Midbrain (tissue), 1 donor: ENCODE measurements at regions not wholly inside any gene's neighbourhood (a gene's known extent, or its start where the extent isn't known, plus 50 kb on each side); places are given as distances from the start of the nearest gene placed in this dataset.
A peak's percentile ranks its signal among the peaks of the same experiment; 100 is the strongest.

Source experiments
- DNase-seq: peaks from one replicate; lab custom pipeline; 2025; lab: John Stamatoyannopoulos, UW

DNA sequence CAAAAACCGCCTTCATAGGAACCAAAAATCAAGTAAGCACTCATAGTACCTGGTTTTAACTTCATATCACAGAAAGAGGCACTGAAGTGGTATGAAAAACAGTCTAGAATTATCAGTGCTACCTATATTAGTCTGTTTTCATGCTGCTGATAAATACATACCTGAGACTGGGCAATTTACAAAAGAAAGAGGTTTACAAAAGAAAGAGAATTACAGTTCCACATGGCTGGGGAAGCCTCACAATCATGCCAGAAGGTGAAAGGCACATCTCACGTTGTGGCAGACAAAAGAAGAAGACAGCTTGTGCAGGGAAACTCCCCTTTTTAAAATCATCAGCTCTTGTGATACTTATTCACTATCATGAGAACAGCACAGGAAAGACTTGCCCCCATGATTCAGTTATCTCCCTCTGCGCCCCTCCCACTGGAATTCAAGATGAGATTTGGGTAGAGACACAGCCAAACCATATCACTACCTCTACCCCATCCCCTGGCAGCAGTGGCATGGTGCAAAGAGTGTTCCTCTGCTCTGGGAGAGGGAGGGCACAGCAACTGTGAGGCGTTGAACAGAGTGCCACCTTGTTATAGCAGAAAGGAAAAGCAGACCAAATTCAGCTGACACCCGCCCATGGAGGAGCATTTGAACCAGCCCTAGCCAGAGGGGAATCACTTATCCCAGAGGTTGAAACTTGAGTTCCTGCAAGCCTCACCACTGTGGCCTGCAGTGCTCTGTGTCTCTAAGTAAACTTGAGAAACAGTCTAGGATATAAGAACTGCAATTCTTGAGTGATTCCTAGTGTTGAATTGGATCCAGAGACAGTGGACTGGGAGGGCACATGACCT is 61.9 kb upstream of the PTPRZ1 start:
- DNase-seq = no peak

- DNase-seq = no peak
Measured at GRCh38 chr7:121807078-121807477, 65.9 kb upstream of the PTPRZ1 start.

DNA sequence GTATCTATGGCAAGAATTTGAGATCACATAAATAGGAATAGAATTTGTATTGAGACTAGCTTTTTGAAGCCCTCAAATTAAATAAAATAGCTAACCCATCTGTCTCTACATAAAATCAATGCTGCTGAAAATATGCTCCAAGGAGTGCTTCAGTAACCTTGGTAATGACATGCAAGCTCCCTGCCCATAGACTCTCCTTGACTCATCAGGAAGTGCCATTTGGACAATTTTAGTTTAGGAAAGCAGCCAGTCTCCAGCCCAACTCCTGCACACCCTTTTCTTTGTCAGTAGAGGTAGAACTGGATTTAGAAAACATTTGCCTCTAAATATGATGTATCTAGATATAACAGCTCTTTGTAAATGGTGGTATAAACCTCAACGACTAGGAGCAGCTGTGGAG is 69.9 kb upstream of the PTPRZ1 start:
- no peak for DNase-seq

- no peak for DNase-seq
Measured at GRCh38 chr7:121800916-121801675, 71.9 kb upstream of the PTPRZ1 start.

DNA sequence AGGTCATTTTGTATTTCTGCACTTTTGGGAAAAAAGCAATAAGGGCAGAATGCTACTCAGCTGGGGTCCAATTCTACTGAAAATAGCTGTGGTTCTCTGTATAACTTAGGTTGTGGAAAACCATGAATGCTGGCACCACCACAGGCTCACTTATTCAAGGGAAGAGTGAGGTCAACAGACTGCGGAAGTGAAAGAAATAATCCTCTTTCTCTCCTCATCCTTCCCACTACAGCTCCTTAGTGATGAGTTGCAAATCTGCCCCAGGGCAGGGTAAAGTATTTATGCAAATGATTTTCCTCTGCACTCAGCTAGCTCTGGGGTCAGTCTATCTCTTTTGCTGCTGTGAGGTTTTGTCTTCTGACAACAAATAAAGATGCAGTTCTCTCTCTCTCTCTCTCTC is 74.1 kb upstream of the PTPRZ1 start:
- peak; percentile 9 for DNase-seq

- DNase-seq = no peak
Measured at GRCh38 chr7:121798453-121798840, 74.5 kb upstream of the PTPRZ1 start.

- DNase-seq = peak; percentile 88
Measured at GRCh38 chr7:121797657-121798452, 75.1 kb upstream of the PTPRZ1 start.

GRCh38 chr7:121796936-121797656 is 75.9 kb upstream of the PTPRZ1 start:
- peak; percentile 17 for DNase-seq

- no peak for DNase-seq
Measured at GRCh38 chr7:121796381-121796780, 76.6 kb upstream of the PTPRZ1 start.

GRCh38 chr7:121795736-121796135 is 77.2 kb upstream of the PTPRZ1 start:
- DNase-seq = no peak

DNA sequence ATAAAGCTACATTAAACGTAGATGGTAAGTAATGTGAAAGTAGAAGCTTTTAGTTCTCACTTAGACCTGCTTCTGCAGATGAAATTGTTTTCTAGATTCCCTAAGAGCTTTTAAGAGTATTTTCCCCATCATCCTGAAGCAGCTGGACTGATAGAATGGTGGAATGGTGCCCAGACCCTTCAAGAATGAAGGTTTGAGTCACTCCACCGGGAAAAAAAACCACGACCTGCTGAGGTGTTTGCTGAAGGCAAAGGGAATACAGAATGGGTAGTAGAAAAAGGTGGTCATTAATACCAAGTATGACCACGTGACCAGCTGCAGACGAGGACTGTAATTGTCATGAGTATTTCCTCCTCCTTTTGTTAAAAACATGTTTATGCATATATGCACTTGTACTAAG is 79.2 kb upstream of the PTPRZ1 start:
- DNase-seq = no peak

DNA sequence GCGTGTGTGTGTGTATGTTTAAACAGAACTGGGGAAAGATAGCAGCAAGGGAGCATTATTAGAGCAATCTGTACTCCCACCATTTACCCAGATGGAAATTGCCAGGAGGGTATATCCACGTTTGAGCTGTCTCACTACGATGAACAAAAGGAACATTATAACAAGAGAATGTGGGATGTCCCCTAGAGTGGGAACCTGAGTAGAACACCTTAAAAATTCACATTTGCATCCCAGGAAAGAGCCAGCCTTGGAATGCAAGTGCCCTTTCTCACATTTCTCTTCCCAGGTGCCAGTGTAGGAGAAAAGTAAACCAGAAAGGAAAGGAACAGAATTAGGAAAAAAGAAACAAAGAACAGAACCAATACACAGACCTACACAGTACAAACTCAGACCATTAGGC is 95.3 kb upstream of the PTPRZ1 start:
- no peak for DNase-seq

DNA sequence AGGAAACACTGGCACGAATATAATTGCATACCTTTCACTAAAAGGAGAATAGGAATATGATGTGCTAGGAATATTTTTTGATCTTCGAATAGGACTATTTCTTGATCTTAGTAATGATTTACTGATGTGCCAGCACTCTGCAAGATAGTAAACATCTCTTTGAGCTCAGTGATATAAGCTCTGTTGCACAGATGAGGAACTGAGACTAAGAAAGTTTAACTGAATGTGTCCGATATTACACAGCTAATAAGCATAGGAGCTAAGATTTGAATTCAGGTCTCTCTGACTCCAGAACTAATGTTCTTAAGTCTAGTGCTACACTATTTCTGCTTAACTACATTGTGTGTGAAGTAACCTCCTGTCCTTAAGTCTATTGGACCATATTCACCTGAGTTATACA is 98.4 kb upstream of the PTPRZ1 start:
- DNase-seq = no peak

DNA sequence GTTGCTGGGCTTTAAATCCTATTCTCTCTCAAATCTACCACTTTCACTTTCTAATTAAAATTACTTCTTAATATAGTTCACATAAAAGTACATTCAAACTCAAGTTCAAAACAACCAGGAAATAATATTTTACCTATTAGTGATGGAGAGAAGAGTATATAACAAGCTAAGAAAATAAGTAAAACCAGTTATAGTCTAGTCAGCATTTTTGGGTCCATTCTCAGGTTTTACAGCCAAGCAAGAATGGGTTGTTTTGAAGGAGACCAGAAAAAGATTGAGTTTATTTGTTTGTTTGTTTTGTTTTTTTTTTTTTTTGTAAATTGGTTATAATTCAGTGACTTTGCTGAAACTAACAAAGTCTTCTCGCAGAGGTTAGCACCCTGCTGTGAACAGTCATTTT is 106.3 kb upstream of the PTPRZ1 start:
- DNase-seq = no peak

- no peak for DNase-seq
Measured at GRCh38 chr7:121761399-121761798, 111.6 kb upstream of the PTPRZ1 start.

DNA sequence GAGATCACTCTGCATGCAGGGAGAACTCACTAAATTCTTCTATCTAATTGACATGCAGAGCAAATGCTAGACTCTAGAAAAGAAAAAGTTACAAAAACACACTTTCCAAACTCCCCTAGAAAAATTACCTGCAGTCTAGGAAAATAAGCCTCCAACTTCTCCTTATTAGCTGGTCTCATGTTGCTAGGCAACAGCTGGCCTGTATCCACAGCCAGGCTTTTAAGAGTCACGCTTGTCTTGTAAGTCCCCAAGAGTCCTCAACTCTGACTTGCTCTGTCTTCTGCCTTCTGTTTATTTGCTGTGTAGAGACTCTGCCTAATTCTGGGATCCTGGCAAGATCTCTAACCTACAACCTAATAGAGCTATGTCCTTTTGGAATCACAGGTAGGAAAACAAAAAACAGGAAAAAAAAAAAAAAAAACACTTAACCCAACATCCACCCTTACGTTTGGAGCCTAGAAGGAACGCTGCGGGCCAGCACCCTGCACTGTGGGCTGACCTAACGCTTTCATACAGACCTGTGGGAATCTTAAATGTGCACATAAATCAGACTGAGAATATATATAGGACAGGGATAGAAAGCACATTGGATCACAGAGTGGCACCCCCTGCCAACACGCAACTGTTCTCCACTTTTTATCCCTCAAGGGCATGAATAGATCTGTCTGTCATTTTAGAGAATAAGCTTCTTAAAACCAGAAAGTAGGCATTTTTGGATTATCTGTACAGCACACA is 117.0 kb upstream of the PTPRZ1 start:
- DNase-seq = peak; percentile 15

GRCh38 chr7:121755286-121755685 is 117.7 kb upstream of the PTPRZ1 start:
- DNase-seq = no peak

- no peak for DNase-seq
Measured at GRCh38 chr7:121753944-121754343, 119.0 kb upstream of the PTPRZ1 start.

- DNase-seq = peak; percentile 29
Measured at GRCh38 chr7:121752706-121753105, 120.3 kb upstream of the PTPRZ1 start.

GRCh38 chr7:121748546-121748945 is 124.4 kb upstream of the PTPRZ1 start:
- no peak for DNase-seq

- no peak for DNase-seq
Measured at GRCh38 chr7:121745856-121746255, 127.1 kb upstream of the PTPRZ1 start.
